Fibroblast of lung (primary cell): ENCODE measurements at regions not wholly inside any gene's neighbourhood (a gene's known extent, or its start where the extent isn't known, plus 50 kb on each side); places are given as distances from the start of the nearest gene placed in this dataset.

Experiments
- DNase-seq, 2 donors: peaks; one replicate each; pipeline versions ENCODE4 v3.0.0 to v3.0.0-alpha.2; 2010; ENCODE audit warnings: low read depth in 2 of 2
- H2AFZ ChIP-seq: 2 replicates; pipeline ENCODE4 v1.5.1; 2012; ENCODE audit warnings: low read length, control low read depth, inconsistent platforms
- H3K27ac ChIP-seq: 2 replicates; pipeline ENCODE4 v1.5.1; 2011; ENCODE audit warnings: low read length, control low read depth; ENCODE audit not compliant: insufficient read depth
- H3K27me3 ChIP-seq: 2 replicates; pipeline ENCODE4 v1.5.1; 2011; ENCODE audit warnings: mild to moderate bottlenecking, low read length; ENCODE audit not compliant: control insufficient read depth, insufficient read depth
- H3K36me3 ChIP-seq: 2 replicates; pipeline ENCODE4 v1.5.1; 2011; ENCODE audit warnings: low read length; ENCODE audit not compliant: control insufficient read depth, insufficient read depth
- H3K4me1 ChIP-seq: 2 replicates; pipeline ENCODE4 v1.5.1; 2011; ENCODE audit warnings: low read length; ENCODE audit not compliant: control insufficient read depth, insufficient read depth; ENCODE audit errors: extremely low read depth
- H3K4me2 ChIP-seq: 2 replicates; pipeline ENCODE4 v1.5.1; 2011; ENCODE audit warnings: low read length, control low read depth; ENCODE audit not compliant: insufficient read depth; ENCODE audit errors: extremely low read depth
- H3K4me3 ChIP-seq, 4 experiments: fragments of 200-600 bp in 1 of 4; sonication (generic) in 1 of 4; replicated peaks in 1 of 4; 2 replicates each; pipeline ENCODE4 v1.5.1; 2011 to 2016; ENCODE audit warnings: low read length in 4 of 4, low read depth in 3 of 4, mild to moderate bottlenecking in 3 of 4, control low read depth in 2 of 4, inconsistent platforms in 1 of 4, mixed read lengths in 1 of 4; ENCODE audit not compliant: insufficient read depth in 1 of 4; ENCODE audit errors: control extremely low read depth in 1 of 4
- H3K79me2 ChIP-seq: 2 replicates; pipeline ENCODE4 v1.5.1; 2012; ENCODE audit warnings: mild to moderate bottlenecking, low read length, inconsistent platforms; ENCODE audit not compliant: control insufficient read depth, insufficient read depth
- H3K9ac ChIP-seq: 2 replicates; pipeline ENCODE4 v1.5.1; 2011; ENCODE audit warnings: mild to moderate bottlenecking, low read length, control low read depth; ENCODE audit not compliant: insufficient read depth
- H3K9me3 ChIP-seq: 2 replicates; pipeline ENCODE4 v1.5.1; 2012; ENCODE audit warnings: low read depth, low read length; ENCODE audit not compliant: control insufficient read depth, insufficient read depth
- H4K20me1 ChIP-seq: 2 replicates; pipeline ENCODE4 v1.5.1; 2011; ENCODE audit warnings: low read length; ENCODE audit not compliant: control insufficient read depth, insufficient read depth; ENCODE audit errors: extremely low read depth
- CTCF ChIP-seq, 2 donors: IDR thresholded peaks in 1 of 2; conservative IDR thresholded peaks in 1 of 2; 1 replicate in 1 of 2; 2 replicates in 1 of 2; pipeline ENCODE4 v1.5.1; 2011 to 2012; ENCODE audit warnings: low read length in 2 of 2, control low read depth in 1 of 2, inconsistent platforms in 1 of 2, low read depth in 1 of 2, mild to moderate bottlenecking in 1 of 2
- EZH2 ChIP-seq: IDR thresholded peaks from 2 replicates; pipeline ENCODE4 v1.5.1; 2012; ENCODE audit warnings: low read length, control low read depth, mild to moderate bottlenecking; ENCODE audit errors: missing control alignments

- Histone ChIP-seq H3K9me3 (no peaks in the 10 kb centered on the region), H4K20me1 (no peaks in the 10 kb centered on the region), H3K4me1 (no peaks in the 10 kb centered on the region), H2AFZ (no peak overlapping the region), H3K4me2 (no peak overlapping the region), H3K79me2 (no peaks in the 10 kb centered on the region), H3K27me3 (no peaks in the 10 kb centered on the region), H3K9ac (no peak overlapping the region), H3K4me3 (no peak overlapping the region), H3K36me3 (no peaks in the 10 kb centered on the region), H3K27ac (no peak overlapping the region)
- DNase-seq: no peak
- no peak for TF ChIP-seq EZH2
- no peak for TF ChIP-seq CTCF (conservative IDR thresholded peaks at IDR 0.05 in 1 of 2, IDR thresholded peaks at IDR 0.05 in 1 of 2; ENCODE audit: low read depth in 1 of 2, low read length in 2 of 2)
Measured at GRCh38 chr17:14921936-14922335, 343.2 kb downstream of the PMP22 start.

- Histone ChIP-seq H2AFZ (no peak overlapping the region), H3K79me2 (no peaks in the 10 kb centered on the region), H3K36me3 (no peaks in the 10 kb centered on the region), H3K9ac (no peak overlapping the region), H3K27me3 (no peaks in the 10 kb centered on the region), H3K4me2 (no peak overlapping the region), H3K4me1 (no peaks in the 10 kb centered on the region), H3K4me3 (no peak overlapping the region), H3K9me3 (no peaks in the 10 kb centered on the region), H4K20me1 (no peaks in the 10 kb centered on the region), H3K27ac (no peak overlapping the region)
- DNase-seq: no peak
- TF ChIP-seq CTCF (conservative IDR thresholded peaks at IDR 0.05 in 1 of 2, IDR thresholded peaks at IDR 0.05 in 1 of 2; ENCODE audit: low read depth in 1 of 2, low read length in 2 of 2): no peak
- no peak for TF ChIP-seq EZH2
Measured at GRCh38 chr17:14919631-14920213, 345.4 kb downstream of the PMP22 start.

GRCh38 chr17:14919094-14919493 is 346.0 kb downstream of the PMP22 start:
- Histone ChIP-seq H3K9ac (no peak overlapping the region), H3K27me3 (no peaks in the 10 kb centered on the region), H3K4me3 (no peak overlapping the region), H3K27ac (no peak overlapping the region), H3K4me2 (no peak overlapping the region), H2AFZ (no peak overlapping the region), H3K4me1 (no peaks in the 10 kb centered on the region), H3K36me3 (no peaks in the 10 kb centered on the region), H4K20me1 (no peaks in the 10 kb centered on the region), H3K9me3 (no peaks in the 10 kb centered on the region), H3K79me2 (no peaks in the 10 kb centered on the region)
- TF ChIP-seq EZH2: no peak
- no peak for TF ChIP-seq CTCF (conservative IDR thresholded peaks at IDR 0.05 in 1 of 2, IDR thresholded peaks at IDR 0.05 in 1 of 2; ENCODE audit: low read depth in 1 of 2, low read length in 2 of 2)
- DNase-seq: no peak
